ENCODE measurements at regions not wholly inside any gene's neighbourhood (a gene's known extent, or its start where the extent isn't known, plus 50 kb on each side); places are given as distances from the start of the nearest gene placed in this dataset.
A peak's percentile ranks its signal among the peaks of the same experiment; 100 is the strongest.
"Not testable (repeated sequence)": the region's sequence is repeated elsewhere in the genome, so short reads cannot be mapped to it uniquely, and the experiment has no call there.

DNA sequence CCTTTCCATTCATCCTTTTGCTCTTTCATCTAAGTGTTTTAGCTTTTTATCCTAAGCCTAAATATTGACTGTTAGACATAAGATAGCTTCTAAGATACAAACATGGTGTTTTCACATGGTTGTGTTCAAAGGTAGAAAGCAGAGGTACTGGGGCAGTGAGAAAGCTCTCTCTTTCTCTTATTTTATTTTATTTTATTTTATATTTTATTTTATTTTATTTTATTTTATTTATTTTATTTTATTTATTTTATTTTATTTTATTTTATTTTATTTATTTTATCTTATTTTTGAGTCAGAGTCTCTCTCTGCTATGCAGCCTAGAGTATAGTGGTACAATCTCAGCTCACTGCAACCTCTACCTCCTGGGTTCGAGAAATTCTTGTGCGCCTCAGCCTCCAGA, 287.2 kb downstream of the IKZF2 start:
- no peak for DNase-seq (ENCODE audit: low spot score)

- no peak for DNase-seq (ENCODE audit: low spot score)
Observed at GRCh38 chr2:212863185-212863588, 288.2 kb downstream of the IKZF2 start.

- no peak for DNase-seq (ENCODE audit: low spot score)
Observed at GRCh38 chr2:212858496-212858895, 292.9 kb downstream of the IKZF2 start.

DNA sequence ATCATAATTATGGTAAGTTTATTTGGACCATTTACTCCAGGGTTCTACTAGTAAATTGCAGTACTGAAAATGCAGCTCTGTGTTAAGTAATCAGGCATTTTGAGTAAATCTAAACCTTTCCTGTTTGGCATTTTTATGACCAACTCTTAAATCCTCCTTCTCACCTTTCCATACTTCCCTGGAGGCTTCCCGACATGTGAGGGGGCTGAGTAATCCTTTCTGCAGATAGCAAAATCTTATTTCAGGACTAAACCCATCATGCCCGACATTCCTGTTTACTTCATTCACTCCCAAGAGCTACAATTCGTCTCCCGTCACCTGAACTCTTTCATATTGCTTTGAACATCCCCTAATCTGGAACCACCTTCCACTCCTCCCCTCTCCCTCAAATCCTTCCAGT, 296.6 kb downstream of the IKZF2 start:
- DNase-seq (ENCODE audit: low spot score) = no peak

DNA sequence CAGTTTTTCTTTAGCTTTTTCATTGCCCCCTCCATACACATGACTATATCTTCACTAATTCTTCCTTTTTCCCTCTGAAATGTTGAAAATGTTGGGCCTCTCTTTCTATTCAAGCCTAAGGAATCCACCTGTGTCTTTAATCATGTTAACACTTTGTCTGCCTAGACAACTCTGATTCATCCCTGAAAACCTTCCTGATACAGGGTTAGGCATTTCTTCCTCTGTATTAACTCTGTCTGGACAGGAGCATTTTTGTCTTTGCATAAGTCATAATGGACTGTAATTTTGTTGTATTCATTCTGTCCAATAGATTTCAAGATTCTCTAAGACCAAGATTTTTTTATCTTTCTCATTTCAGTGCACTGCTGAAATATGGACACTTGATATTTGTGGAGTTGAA, 297.3 kb downstream of the IKZF2 start:
- no peak for DNase-seq (ENCODE audit: low spot score)

DNA sequence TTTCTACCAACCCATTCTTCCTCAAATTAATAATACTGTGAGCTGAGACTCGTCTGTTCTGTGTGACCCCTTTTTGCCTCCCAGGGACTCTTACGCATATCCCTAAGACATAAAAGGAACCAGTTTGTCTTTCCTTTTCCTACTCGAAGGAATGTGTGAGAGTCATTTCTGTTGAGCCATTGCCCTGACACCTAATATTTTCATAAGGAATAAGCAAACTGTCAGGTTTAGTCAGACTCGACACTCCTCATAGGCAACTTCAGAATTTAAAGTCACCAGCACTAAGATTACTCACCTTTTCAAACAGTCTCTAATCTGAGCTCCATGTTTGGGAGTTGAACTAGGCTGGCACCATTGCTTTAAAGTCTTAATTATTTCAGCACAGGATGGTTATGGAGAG, 305.5 kb downstream of the IKZF2 start:
- no peak for DNase-seq (ENCODE audit: low spot score)

GRCh38 chr2:212843409-212844199, 305.0 kb upstream of the ERBB4 start:
- DNase-seq (ENCODE audit: low spot score) = no peak

DNA sequence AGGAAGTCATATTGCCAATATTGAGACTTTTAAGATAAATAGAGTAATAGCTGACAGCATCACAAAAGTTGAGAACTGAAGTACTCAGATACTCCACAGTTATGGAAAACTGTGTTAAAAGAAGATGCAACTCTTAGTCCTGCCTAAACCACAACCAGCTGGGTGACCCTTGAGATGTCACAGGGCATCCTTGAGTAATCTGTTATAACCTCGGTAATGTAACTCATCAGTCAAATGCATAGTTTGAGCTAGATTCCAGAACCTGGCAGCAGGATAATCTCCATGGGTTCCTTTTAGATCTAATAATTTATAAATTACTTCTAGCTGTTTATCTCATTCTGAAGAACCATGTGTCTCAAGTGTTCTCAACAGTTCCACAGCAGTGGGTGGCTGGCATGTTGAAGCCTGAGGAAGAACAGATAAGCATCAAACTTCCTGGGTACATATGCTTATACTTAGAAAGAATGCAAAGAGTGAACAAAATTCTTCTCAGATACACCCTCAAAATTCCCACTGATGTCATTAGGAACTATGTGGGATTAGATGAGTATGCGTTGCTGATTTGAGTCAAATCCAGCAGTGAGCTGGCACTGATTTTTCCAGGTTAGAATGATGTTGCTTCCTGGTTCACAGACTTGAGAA, 304.1 kb upstream of the ERBB4 start:
- DNase-seq (ENCODE audit: low spot score) = no peak

DNA sequence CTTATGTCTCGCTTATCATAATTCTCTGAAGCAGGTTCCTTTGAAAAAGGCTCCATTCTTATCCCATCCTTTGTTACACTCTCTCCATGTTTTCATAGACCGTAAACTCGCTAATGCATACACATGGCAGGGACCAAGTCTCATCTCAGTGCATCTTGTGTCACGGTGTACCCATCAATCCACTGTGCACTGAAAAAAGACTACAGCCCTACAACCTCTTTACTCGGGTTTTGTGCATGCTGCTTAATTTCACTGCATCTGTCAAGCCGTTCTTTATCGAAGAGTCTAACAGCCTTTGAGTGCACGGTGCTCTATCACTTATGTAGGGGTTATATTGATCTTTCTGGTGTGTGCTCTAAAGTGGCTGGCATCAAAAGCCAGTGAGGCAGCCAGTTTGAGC, 302.9 kb upstream of the ERBB4 start:
- no peak for DNase-seq (ENCODE audit: low spot score)

GRCh38 chr2:212832211-212833195, 293.9 kb upstream of the ERBB4 start:
- no peak for DNase-seq (ENCODE audit: low spot score)

DNA sequence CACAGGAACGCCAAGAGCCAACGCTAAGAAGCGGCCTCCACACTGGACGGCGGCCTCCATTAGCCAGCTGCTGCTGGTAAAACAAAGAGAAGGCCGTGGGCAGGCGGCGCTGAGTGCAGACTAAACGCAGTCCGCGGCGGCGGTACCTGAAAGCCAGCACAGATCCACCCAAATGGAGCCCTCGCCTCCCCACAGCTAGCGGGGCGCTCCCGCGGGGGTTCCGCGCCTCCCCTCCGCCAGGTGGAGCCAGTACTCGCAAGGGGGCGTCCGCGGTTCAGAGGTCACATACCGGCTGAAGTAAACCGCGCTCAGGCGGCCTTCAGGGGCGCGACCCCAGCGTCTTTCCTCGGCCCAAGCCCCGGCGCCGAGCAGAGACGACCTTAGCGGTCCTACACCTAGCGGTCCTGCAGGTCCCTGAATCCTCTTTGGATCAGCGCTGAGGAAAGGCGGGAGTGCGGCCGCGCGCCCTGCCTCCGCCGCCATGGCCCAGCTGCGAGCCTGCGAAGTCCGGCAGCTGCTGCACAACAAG, 293.1 kb upstream of the ERBB4 start:
- no peak for DNase-seq (ENCODE audit: low spot score)

- no peak for DNase-seq (ENCODE audit: low spot score)
Observed at GRCh38 chr2:212816267-212816666, 277.7 kb upstream of the ERBB4 start.

DNA sequence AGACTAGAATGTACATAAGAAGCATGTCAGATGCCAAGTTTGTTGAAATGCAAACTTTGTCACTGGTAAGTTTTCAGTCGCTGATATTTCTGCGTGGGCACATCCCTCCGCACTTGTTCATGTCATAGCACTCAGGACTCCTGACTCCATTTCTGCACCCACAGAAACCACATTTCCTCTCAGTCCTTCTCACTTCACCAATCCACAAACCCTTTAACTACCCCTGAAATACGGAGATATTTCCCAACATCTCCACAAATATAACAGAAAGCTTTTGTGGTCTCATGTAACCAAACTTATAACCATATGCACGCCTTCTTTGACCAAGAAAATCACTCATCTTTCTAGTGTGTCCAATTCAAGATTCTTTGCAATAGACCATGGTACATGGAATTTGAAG, 276.9 kb upstream of the ERBB4 start:
- no peak for DNase-seq (ENCODE audit: low spot score)

GRCh38 chr2:212814941-212815340, 276.3 kb upstream of the ERBB4 start:
- no peak for DNase-seq (ENCODE audit: low spot score)

GRCh38 chr2:212811921-212812320, 273.3 kb upstream of the ERBB4 start:
- DNase-seq (ENCODE audit: low spot score) = no peak

DNA sequence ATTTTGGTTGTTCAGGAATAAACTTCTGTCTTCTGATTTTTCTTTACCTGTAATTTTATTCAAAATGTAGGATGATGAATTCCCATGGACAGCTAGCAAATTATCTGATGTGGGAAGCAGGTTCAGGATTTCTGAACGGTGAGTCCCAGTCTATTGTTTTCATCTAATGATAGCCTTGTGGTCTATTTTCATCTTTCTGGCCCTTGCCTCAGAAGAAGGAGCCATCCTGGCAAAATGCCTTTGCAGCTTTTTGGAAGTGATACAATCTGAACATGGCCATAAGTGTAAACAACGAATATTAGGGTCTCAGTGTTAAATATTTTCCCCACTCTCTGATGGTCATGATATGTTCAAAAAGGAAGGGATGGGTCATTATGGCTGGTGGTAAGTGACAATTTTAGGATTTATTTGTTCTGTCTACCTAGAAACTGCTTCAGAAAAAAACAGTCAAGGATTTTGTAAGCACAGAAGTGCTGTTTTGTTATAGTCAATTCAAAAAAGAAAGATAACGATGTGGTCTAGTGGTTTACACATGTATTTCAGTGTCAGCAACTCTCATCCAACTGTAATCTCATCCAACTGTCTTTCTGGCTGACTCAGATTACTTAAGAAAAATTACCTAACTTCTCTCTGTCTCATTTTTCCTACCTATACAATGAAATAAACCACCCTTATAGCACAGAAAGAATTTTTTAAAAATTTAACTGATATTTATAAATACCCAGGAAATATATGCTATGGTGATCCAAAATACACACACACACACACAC, 272.6 kb upstream of the ERBB4 start:
- no peak for DNase-seq (ENCODE audit: low spot score)

DNA sequence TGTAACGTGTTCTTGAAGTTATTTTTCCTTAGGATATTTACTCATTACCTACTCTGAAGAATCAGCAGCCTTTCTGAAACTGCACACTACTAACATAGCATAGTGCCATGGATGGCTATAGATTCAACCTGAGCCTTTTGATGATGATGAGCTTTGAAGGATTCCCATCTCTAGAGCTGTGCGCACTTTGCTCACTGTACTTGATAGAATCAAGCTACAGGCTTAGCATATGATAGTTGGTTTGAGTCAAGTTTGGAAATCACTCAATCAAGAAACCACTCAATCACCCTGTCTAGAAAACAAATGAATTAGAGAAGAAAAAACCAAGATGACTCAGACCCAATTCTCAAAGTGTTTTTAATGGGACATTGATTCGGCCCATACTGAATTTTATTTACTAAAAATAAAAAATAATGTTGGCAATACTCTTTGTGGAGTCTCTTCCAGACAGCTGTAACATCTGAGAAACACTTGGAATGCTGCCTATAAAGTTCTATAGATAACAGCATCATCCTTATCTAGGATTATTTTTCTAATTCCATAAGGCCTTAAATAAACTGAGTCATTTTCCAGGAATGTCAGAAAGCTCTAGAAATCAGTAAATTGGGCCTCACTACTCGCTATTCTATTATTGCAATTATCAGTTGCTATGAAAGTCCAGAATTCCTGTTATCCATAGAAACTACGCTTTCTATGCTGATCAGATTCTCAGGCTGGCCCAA, 259.0 kb upstream of the ERBB4 start:
- no peak for DNase-seq (ENCODE audit: low spot score)

DNA sequence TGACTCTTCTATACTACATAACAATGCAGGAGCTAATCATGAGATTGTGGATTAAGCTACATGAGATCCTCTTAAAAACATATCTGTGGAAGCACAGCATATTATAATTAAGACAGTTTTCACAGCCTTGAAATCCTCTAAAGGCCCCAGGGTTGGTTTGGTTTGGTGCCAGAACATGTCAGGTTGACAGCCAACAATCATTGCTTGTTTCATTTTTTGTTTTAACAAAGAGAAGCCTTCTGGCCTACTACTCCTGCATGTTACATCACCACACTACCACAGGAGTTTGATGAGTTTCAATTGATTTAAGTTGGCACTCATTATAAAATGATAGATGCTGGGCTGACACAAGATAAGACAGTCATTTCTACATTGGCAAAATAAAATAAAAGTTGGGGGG, 255.9 kb upstream of the ERBB4 start:
- no peak for DNase-seq (ENCODE audit: low spot score)

GRCh38 chr2:212791569-212791968, 253.0 kb upstream of the ERBB4 start:
- no peak for DNase-seq (ENCODE audit: low spot score)

DNA sequence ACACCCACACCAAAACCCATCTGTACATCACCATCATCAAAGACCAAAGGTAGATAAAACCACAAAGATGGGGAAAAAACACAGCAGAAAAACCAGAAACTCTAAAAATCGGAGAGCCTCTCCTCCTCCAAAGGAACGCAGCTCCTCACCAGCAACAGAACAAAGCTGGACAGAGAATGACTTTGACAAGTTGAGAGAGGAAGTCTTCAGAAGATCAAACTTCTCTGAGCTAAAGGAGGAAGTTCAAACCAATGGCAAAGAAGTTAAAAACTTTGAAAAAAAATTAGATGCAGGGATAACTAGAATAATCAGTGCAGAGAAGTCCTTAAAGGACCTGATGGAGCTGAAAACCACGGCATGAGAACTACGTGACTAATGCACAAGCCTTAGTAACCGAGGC, 247.5 kb upstream of the ERBB4 start:
- not testable (repeated sequence) for DNase-seq (ENCODE audit: low spot score)

GRCh38 chr2:212777020-212777491, 238.5 kb upstream of the ERBB4 start:
- DNase-seq (ENCODE audit: low spot score) = peak; percentile 2

Data from CD4-positive, alpha-beta T cell treated with Interleukin-6 at 100 ng/mL for 8 hours (primary cell).